Fibroblast of lung (primary cell): ENCODE measurements at regions not wholly inside any gene's neighbourhood (a gene's known extent, or its start where the extent isn't known, plus 50 kb on each side); places are given as distances from the start of the nearest gene placed in this dataset.

Experiments used
- CTCF ChIP-seq, 2 donors: IDR thresholded peaks in 1 of 2; conservative IDR thresholded peaks in 1 of 2; 1 replicate in 1 of 2; 2 replicates in 1 of 2; pipeline ENCODE4 v1.5.1; 2011 to 2012; ENCODE audit warnings: low read length in 2 of 2, control low read depth in 1 of 2, inconsistent platforms in 1 of 2, low read depth in 1 of 2, mild to moderate bottlenecking in 1 of 2
- EZH2 ChIP-seq: IDR thresholded peaks from 2 replicates; pipeline ENCODE4 v1.5.1; 2012; ENCODE audit warnings: low read length, control low read depth, mild to moderate bottlenecking; ENCODE audit errors: missing control alignments

GRCh38 chr2:157935378-157935906, 59.3 kb upstream of the ACVR1 start:
- TF ChIP-seq CTCF (conservative IDR thresholded peaks at IDR 0.05 in 1 of 2, IDR thresholded peaks at IDR 0.05 in 1 of 2; ENCODE audit: low read depth in 1 of 2, low read length in 2 of 2) = no peak
- no peak for TF ChIP-seq EZH2
